ENCODE measurements at regions not wholly inside any gene's neighbourhood (a gene's known extent, or its start where the extent isn't known, plus 50 kb on each side); places are given as distances from the start of the nearest gene placed in this dataset.

DNA sequence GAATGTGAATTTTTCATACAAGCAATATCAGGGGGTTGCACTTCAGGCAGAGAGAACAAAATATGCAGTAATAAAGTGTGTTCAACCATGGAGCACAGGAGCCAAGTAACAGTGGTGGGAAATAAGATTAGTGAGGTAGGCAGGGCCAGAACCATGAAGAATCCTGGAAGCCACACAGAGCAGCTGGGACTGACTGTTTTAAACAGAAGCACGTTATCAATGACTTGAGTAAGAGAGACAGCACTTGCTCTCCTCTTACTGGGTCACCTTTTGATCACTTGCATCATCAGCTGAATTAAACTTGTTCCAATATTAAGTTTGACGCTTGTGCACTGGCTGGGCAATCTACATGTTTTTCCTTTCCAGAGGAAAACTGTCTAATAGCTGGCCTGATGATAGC lies 238.5 kb downstream of the TBX18 start:
- TF ChIP-seq, protein P1, sequence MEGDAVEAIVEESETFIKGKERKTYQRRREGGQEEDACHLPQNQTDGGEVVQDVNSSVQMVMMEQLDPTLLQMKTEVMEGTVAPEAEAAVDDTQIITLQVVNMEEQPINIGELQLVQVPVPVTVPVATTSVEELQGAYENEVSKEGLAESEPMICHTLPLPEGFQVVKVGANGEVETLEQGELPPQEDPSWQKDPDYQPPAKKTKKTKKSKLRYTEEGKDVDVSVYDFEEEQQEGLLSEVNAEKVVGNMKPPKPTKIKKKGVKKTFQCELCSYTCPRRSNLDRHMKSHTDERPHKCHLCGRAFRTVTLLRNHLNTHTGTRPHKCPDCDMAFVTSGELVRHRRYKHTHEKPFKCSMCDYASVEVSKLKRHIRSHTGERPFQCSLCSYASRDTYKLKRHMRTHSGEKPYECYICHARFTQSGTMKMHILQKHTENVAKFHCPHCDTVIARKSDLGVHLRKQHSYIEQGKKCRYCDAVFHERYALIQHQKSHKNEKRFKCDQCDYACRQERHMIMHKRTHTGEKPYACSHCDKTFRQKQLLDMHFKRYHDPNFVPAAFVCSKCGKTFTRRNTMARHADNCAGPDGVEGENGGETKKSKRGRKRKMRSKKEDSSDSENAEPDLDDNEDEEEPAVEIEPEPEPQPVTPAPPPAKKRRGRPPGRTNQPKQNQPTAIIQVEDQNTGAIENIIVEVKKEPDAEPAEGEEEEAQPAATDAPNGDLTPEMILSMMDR (IDR thresholded peaks at IDR 0.05; ENCODE audit: poor library complexity): no peak
- no peak for TF ChIP-seq EZH2 (IDR thresholded peaks at IDR 0.05; ENCODE audit: borderline replicate concordance)

Measured in hepatocyte (in vitro differentiated cells).